ENCODE measurements at regions not wholly inside any gene's neighbourhood (a gene's known extent, or its start where the extent isn't known, plus 50 kb on each side); places are given as distances from the start of the nearest gene placed in this dataset.

DNA sequence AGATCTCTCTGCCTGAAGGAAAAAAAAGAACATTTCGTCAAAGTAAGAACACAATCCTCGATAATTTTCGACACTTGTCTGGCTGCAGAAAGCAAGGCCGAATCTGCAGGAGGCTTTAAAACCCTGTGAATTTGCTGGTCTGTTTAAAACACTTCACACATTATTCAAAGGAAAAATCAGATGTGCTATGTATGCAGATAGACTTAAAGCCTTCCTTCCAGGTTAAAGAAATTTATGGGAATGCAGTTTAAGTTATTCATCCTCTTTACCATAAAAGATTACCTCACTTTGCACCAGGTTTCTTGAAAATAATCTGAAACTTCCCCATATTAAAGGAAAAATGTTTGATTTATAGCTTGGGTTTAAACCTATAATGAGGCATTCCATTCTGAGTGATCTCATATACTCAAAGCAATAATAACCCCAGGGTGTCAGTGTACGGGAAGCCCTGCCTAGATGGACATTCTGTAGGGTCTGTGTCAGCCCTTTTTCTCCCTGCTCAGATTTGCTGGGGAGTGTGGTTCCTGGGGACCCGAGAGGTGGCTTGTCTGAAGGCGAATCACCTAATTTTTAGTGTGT is 323.5 kb upstream of the SLC24A2 start:
- DNase-seq, result no peak

DNA sequence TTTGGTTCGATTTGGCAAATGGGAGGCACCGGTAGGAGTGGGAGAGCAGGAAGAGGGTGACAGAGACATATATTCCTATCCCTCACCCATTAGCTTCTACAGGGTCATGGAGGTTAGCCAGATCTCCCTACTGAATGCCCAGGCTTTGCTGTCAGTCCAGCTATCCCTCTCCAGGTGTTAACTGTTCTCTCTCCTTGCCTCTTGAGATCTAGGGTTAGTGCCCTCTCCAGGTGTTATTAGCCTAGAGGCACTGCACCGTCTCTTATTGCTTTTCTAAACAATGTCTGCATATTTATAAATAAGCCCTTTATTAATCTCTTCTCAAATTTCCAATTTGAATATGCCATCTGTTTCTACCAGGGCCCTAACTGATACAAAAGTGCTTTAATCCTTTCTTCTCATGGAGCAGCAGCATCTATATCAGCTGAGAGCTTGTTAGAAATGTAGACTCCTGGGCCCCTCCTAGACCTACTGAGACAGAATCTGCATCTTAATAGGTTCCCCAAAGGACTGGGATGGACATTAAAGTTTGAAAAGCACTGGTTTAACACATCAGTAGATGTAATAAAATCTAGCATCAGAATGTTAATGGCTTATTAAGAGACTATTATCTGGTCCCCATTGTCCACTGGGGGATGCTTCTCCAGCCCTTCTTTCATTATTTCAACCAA is 322.5 kb upstream of the SLC24A2 start:
- no peak for DNase-seq

- no peak for DNase-seq
Observed at GRCh38 chr9:20095430-20096092, 306.7 kb upstream of the SLC24A2 start.

GRCh38 chr9:20092561-20092960 is 303.7 kb upstream of the SLC24A2 start:
- no peak for DNase-seq

DNA sequence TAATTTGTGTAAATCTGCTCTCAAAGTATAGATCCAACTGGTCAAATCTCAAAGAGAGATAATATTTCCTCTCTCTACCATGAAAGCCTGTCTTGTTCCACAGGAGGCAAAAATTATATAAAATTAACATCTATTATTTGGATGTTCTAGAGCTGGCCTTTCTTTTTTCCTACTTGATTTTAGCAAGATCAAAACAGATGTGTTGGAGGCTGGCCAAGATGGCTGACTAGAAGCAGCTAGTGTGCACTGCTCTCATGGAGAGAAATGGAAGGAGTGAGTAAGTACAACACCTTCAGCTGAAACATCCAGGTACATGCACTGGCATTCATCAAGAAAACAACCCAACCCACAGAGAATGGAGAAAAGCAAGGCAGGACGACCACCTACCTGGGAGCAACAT is 298.6 kb upstream of the SLC24A2 start:
- no peak for DNase-seq

DNA sequence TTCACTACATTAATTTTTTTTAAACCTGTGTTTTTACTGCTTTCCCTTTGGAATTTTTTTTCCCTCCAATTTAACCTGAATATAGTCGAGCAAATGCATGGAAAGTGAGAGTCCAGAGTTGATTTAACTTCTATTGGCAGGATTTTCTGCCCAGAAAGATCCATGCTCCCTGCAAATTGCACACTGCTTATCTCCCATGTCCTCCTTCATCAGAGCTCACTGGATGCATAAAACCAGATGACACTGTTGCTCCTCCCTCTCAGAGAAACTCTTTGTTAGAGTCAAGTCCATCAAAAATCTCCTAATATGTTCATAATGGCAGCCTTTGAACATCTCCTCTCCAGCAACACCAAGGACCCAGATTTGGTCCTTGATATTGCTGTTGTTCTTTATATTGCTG is 297.0 kb upstream of the SLC24A2 start:
- no peak for DNase-seq

DNA sequence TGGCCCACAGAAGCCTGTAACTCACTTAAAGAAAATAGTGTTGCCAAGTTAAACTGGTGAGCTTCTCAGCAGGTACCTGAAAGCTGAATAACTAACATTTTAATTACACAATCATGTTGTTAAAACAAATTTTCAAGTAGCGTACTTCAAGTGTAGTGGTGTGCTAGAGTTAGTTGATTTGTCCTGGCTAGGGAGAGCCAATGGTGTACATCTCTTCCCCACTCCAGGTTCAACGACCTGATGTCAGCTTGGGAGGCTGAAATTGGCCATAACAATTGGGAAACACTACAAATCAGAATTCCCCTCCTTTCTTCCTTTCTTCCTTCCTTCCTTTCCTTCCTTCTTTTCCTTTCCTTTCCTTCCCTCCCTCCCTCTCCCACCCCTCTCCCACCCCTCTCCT is 295.3 kb upstream of the SLC24A2 start:
- no peak for DNase-seq

DNA sequence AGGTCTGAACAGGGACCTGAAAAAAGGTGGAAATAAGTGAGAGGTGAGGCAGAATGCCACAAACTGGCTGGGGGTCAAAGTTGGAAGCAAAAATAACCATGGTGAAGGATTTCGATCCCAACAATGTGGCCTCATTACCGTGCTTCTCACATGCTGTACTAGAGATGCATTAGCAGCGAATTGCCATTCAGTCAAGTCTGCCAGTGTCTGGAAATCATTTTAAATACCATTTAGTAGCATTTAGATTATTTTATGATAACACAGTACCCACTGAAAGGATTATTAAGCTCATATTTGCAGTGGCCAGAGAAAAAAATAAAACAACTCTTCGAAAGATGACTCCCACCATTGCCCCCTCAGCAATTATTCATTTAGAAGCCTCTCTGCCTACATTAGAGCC is 294.6 kb upstream of the SLC24A2 start:
- DNase-seq, result no peak

GRCh38 chr9:20082831-20083230 is 294.0 kb upstream of the SLC24A2 start:
- DNase-seq, result no peak

DNA sequence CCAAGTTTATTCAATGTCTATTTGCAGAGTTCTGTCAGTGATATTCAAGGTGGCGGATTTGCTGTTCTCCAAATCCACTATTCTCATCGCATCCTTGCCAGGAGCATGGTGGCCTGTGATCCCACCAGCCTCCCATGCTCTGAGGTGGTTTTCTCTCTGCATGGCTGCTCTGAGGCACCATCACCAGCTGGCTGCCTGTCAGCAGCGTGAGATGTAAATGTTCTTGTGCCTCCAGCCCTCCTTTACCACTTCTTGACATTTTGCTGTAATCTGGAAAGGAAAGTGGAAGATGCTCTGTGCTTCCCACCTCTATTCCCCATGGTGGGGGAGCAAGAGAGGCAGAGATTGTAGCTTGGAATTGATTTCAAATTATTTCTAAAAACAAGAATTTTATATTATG is 293.6 kb upstream of the SLC24A2 start:
- DNase-seq, result no peak

- no peak for DNase-seq
Observed at GRCh38 chr9:20078246-20078645, 289.4 kb upstream of the SLC24A2 start.

DNA sequence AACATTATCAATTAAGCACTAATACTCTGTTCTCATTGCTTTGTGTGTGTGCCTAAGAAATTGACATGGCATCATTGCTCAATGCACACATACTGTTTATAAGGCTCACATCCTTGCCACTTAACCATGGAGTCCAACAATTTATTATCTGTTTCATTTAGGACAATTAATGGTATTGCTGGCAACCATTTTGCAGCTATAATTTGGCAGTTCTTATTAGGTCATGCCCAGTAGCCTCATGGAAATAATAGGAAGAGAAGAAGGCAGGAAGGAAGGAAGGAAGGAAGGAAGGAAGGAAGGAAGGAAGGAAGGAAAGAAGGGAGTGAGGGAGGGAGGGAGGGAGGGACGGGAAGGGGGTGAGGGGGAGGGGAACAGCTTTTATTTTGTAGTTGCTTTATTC is 285.5 kb upstream of the SLC24A2 start:
- DNase-seq, result no peak

- no peak for DNase-seq
Observed at GRCh38 chr9:20070336-20070735, 281.5 kb upstream of the SLC24A2 start.

GRCh38 chr9:20065796-20066700 is 277.2 kb upstream of the SLC24A2 start:
- DNase-seq, result peak; percentile 18

GRCh38 chr9:20065046-20065445 is 276.2 kb upstream of the SLC24A2 start:
- DNase-seq, result no peak

- no peak for DNase-seq
Observed at GRCh38 chr9:20054734-20055133, 265.9 kb upstream of the SLC24A2 start.

GRCh38 chr9:20048985-20049384 is 260.1 kb upstream of the SLC24A2 start:
- DNase-seq, result no peak

- no peak for DNase-seq
Observed at GRCh38 chr9:20048437-20048836, 259.6 kb upstream of the SLC24A2 start.

DNA sequence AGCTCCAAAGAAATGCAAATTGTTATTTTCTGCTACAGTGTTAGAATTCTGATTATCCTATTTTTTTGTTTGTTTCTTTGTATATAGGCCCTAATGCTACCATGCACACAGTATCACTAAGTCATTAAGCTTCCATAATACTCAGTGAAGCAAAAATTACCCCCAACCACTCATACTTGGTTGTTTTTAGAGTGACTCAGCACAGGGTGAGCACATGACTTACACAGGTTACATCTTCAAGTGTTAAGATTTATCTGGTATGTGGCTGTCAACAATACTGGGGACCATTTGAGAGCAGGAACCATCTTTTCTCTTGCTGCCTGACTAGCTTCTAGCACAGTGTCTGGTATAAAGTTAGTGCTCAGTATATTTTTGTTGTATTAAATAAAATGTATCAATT is 255.8 kb upstream of the SLC24A2 start:
- DNase-seq, result no peak

- DNase-seq, result no peak
Observed at GRCh38 chr9:20043461-20043860, 254.6 kb upstream of the SLC24A2 start.

GRCh38 chr9:20043035-20043434 is 254.2 kb upstream of the SLC24A2 start:
- DNase-seq, result no peak

DNA sequence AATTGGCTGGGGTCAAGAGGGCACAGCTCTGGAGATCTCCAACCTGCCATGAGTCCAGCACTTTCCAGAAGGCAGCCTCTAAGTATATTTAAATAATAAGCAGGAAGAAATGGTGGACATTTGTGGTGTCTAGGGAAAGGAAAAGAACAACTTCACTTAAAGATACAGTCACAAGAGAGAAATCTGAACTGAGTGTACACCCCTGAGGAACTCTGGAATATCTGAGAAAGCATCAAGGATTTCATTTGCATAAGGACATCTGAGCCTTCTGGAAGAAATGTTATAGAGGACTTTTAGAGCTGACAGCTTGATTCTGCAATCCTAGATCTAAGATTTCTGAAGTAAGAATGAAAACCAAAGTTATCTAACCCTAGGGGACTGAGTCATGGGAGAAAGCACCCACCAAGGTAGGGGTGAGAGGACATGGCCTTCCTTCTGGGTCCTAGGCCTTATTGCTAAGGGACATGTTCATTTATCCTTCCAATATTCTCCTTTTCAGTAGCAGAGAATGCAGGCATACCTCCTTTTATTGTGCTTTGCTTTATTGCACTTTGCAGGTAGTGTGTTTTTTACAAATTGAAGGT is 253.4 kb upstream of the SLC24A2 start:
- no peak for DNase-seq

DNA sequence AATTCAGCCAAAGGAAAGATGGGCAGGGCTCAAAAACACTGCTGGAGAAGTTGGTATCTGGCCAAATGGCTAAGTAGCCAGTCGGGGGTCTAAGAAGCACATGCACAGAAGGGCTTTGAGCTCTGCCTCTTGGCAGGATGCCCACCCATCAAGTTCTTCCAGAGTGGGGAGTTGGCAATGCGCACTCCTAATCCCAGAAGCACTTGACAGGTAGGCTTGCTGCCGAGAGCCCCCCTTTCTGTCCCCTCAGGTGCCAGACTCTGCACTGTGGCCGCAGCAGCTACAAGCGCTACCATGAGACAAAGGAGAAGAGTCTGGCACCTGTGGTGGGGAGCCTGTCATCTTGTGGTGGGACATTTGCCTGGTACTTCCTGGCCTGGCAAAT is 252.9 kb upstream of the SLC24A2 start:
- DNase-seq, result no peak
